Activated T-helper 1 cell treated with anti-CD3 and anti-CD28 coated beads, Interleukin-12 subunit alpha, Interleukin-12 subunit beta, Interleukin-2, Interleukin-4 antibody, amounts not matched to agents 30 ng/mL and 10 ng/mL and 1 ng/mL, durations not matched to agents 14 hours and 24 hours and 36 hours (primary cell): ENCODE measurements at regions not wholly inside any gene's neighbourhood (a gene's known extent, or its start where the extent isn't known, plus 50 kb on each side); places are given as distances from the start of the nearest gene placed in this dataset.

ENCODE experiments used
- DNase-seq: peaks from one replicate; pipeline ENCODE4 v3.0.0; 2021; ENCODE audit warnings: low spot score
- H3K27ac Mint-ChIP-seq: one replicate; pipeline ENCODE4 v1.8.0; 2021; ENCODE audit warnings: mild to moderate bottlenecking, mixed read lengths
- H3K27me3 Mint-ChIP-seq: one replicate; pipeline ENCODE4 v1.8.0; 2022; ENCODE audit warnings: mild to moderate bottlenecking, moderate library complexity, mixed read lengths; ENCODE audit not compliant: insufficient read depth
- H3K36me3 Mint-ChIP-seq: one replicate; pipeline ENCODE4 v1.8.0; 2021; ENCODE audit warnings: low read depth, mixed read lengths
- H3K4me1 Mint-ChIP-seq: one replicate; pipeline ENCODE4 v1.8.0; 2021; ENCODE audit warnings: low read depth, mixed read lengths
- H3K4me3 Mint-ChIP-seq: one replicate; pipeline ENCODE4 v1.8.0; 2021; ENCODE audit warnings: mild to moderate bottlenecking, moderate library complexity, mixed read lengths
- H3K9me3 Mint-ChIP-seq: one replicate; pipeline ENCODE4 v1.8.0; 2021; ENCODE audit warnings: mixed read lengths
- intact Hi-C: fragments of 100-400 bp; cut with micrococcal nuclease; formaldehyde crosslinking; loops from one replicate; pipeline ENCODE4 v1.15.1; 2024

DNA sequence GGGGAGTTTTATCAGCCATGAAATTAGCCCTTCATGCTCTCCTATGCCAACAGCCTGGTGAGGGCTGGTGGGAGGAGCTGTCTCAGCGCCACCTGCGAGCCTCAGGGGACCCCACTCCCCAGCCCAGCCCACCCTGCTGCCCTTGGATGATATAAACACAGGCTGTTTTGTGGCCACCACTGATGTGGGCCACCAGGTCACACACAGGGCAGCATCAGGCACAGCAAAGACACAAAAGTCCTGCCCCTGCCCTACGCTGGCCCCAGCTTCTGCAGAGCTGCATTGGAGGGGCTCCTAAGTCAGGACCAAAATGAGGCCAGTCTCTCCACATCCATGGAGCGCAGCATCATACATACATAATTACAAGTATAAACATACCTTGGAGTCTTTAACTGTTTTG, 110.6 kb upstream of the TEX51 start:
- no peak for DNase-seq
- intact Hi-C loops = no loop called here

DNA sequence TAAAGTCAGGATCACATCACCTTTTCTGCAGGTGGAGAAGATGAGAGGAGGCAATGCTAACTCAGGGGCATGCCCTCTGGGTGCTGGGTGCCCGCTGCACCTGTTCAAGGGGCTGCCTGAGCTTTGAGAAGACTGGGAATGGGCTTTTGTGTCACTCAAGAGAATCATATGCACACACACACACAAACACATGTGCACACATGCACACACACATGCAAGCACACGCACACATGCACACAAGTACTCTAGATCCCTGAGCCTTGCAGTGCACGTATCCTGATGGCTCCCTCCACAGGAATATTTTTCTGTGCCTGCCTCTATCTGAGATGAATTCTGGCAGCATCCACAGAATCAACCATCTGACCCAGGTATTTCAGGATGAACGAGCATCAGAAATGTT, 110.0 kb upstream of the TEX51 start:
- no peaks in the 10 kb centered on the region for H3K4me1 Mint-ChIP-seq

More for the DNA sequence above, 110.6 kb upstream of the TEX51 start:
- Mint-ChIP-seq H3K27ac (no peak overlapping the region), H3K4me1 (no peaks in the 10 kb centered on the region), H3K27me3 (no peaks in the 10 kb centered on the region), H3K36me3 (no peaks in the 10 kb centered on the region), H3K9me3 (no peaks in the 10 kb centered on the region), H3K4me3 (no peak overlapping the region)

DNA sequence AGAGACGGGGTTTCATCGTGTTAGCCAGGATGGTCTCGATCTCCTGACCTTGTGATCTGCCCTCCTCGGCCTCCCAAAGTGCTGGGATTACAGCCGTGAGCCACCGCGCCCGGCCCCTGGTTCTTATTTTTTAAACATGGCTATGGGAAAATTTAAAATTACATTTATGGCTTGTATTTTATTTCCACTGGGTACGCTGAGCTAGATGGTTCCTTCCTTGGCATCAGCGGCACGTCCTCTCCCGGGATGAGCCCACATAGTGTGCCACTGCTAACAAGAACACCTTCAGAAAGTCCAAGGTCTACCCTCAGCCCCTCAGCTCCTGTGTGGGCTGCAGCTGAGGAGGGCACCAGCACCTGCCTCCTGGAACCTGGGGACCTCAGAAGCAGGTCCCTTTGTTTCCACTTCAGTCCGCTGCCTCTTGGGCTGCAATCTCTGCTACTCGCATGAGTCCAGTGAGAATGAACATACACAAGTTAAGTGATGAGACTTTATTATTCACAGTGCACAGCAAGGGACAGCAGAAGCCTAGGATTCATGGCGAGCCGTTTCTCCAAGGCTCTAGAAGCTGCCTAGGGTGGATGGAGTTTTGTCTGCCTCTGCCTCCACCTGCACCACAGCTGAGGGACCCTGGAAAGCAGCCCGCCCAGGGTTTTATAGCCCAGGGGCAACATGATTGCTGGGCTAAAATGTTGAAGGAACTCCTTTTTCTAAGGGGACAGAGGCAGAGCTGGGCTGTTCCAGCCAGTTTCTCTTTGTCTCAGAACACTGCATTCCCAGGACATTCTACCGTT, 107.5 kb upstream of the TEX51 start:
- Mint-ChIP-seq H3K27me3 (no peaks in the 10 kb centered on the region), H3K27ac (no peak overlapping the region), H3K4me3 (no peak overlapping the region), H3K4me1 (no peaks in the 10 kb centered on the region), H3K9me3 (no peaks in the 10 kb centered on the region), H3K36me3 (no peaks in the 10 kb centered on the region)
- intact Hi-C loops = no loop called here
- DNase-seq = no peak

More for the DNA sequence above, 110.0 kb upstream of the TEX51 start:
- Mint-ChIP-seq H3K27ac (no peak overlapping the region), H3K27me3 (no peaks in the 10 kb centered on the region), H3K9me3 (no peaks in the 10 kb centered on the region), H3K36me3 (no peaks in the 10 kb centered on the region), H3K4me3 (no peak overlapping the region)
- intact Hi-C loops = no loop called here
- DNase-seq = no peak

DNA sequence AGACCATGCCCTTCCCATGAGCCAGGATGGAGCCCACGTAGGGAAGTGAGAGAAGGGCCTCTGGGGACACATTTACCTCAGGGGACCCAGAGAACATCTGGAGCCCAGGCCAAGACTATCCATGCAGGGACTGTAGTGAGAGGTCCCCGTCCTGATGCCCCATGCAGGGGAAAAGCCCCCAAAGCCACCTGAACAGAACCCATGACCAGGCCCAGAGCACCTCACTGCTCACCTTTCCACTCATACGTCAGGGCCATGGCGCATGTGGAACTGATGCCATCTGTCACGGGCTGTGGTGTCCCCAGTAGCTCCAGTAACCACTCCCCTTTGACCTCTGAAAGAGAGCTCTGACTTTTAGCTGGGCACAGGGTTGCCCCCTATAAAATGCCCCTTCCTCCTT, 106.5 kb upstream of the TEX51 start:
- H3K27me3 Mint-ChIP-seq = no peaks in the 10 kb centered on the region
- H3K36me3 Mint-ChIP-seq = no peaks in the 10 kb centered on the region
- no peaks in the 10 kb centered on the region for H3K4me1 Mint-ChIP-seq
- intact Hi-C loops = no loop called here
- H3K9me3 Mint-ChIP-seq = no peaks in the 10 kb centered on the region
- DNase-seq = no peak
- H3K27ac Mint-ChIP-seq = no peak overlapping the region
- H3K4me3 Mint-ChIP-seq = no peak overlapping the region

DNA sequence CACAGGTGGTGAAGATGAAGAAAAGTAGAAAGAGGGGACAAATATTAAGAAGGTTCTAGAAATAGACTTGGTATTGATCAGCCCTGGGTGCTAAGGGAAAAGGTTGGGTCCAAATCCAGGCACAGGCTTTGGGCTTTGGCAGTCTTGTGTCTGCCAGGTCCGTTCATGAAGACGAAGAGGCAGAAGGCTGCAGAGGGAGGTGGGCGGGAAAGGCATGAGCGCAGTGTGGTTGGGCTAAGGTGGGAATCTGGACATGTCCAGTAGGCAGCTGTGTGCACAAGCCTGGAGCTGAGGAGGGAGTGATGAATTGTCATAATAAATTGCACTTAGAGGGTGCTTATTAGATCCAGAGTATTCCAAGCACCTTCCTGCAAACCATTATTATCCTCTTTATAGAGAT, 105.7 kb upstream of the TEX51 start:
- Mint-ChIP-seq H3K27me3 (no peaks in the 10 kb centered on the region), H3K9me3 (no peaks in the 10 kb centered on the region), H3K27ac (no peak overlapping the region), H3K4me1 (no peaks in the 10 kb centered on the region), H3K36me3 (no peaks in the 10 kb centered on the region), H3K4me3 (no peak overlapping the region)
- DNase-seq = no peak
- intact Hi-C loops = no loop called here

DNA sequence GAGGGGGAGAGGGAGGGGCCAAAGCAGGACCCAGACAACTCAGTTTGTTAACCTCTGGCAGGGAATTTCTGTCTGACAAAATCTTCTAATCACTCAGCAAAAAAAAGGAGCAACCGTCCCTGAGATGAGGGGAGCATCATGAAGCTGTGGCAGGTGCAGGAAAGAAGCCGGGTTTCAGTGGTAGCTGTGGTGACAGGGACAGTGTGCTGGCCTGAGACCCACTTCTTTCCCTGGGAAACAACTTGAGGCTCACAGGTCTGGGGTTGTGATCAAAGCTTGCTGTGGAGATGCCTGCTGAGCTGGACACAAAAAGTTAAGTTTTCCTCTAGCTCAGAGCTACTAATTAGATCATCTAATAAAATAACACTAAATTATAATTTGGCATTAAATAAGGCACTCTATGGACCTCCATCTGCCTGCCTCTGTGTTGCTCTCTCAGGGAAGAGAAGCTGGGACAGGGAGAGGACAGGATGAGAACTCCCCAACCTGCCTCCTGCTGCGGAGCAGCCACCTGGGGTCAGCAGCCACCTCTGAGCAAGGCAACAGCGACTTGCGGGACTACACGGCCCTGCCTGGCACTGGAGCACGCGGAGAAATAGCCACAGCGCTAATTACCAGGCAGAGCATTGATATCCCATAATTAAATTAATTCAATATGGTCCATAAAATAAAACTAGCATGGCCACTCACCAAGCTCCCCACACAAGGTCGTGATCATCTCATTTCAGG, 104.6 kb upstream of the TEX51 start:
- no peak overlapping the region for H3K27ac Mint-ChIP-seq
- no peaks in the 10 kb centered on the region for H3K36me3 Mint-ChIP-seq
- intact Hi-C loops = no loop called here
- no peaks in the 10 kb centered on the region for H3K4me1 Mint-ChIP-seq
- H3K4me3 Mint-ChIP-seq = no peak overlapping the region
- no peak for DNase-seq
- H3K27me3 Mint-ChIP-seq = no peaks in the 10 kb centered on the region
- no peaks in the 10 kb centered on the region for H3K9me3 Mint-ChIP-seq

DNA sequence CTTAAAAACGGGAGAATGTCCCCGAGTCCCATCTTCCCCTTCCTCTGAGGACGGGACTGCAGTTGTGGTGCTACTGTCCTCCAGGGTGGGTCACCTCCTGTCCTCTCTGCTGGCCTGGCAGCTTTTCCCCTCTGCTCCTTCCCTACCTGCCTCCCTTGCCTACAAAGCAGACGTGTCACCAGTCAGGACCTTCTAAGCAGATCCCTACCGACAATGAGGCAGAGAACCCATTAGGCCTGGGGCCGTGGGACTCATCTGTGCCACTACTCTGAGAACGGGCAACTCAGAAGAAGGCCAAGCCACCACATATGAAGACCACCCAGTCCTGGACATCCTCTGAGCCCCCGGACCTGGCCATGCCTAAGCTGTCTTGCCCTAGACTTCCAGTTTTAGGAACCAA, 103.0 kb upstream of the TEX51 start:
- no peak for DNase-seq
- Mint-ChIP-seq H3K4me1 (no peaks in the 10 kb centered on the region), H3K27ac (no peak overlapping the region), H3K36me3 (no peaks in the 10 kb centered on the region), H3K4me3 (no peak overlapping the region), H3K27me3 (no peaks in the 10 kb centered on the region), H3K9me3 (no peaks in the 10 kb centered on the region)
- intact Hi-C loops = no loop called here

DNA sequence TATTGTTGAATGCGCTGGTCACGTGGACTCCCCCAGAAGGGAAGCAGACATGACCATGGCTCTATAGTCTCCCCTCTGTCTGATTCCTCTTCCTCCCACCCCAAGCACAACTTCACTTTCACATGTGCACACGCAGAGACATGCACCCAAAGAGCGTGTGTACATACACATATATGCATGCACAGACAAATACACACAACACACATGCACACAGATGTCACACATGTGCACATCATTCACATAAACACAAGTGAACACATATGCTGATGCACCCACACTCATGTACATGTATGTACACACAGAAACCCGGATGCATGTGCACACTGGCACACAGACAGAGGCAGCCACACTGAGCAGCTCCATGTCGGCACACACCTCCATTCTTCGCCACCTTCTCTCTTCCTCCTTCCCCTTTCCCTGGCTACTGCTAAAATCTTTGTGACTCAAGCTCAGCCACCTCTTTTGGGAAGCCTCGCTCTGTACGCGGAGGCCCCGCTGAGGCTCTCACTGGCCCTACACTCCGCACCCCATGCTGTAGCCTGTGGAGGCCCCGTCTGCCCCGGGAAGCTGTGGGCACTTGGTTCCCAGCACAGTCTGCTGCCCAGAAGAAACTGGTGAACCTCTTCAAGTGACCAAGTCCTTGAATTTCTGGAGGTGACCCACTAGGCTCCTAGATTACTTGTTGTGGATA, 101.6 kb upstream of the TEX51 start:
- Mint-ChIP-seq H3K4me1 (no peaks in the 10 kb centered on the region), H3K27me3 (no peaks in the 10 kb centered on the region), H3K9me3 (no peaks in the 10 kb centered on the region), H3K4me3 (no peak overlapping the region), H3K27ac (no peak overlapping the region), H3K36me3 (no peaks in the 10 kb centered on the region)
- no peak for DNase-seq
- intact Hi-C loops = no loop called here

DNA sequence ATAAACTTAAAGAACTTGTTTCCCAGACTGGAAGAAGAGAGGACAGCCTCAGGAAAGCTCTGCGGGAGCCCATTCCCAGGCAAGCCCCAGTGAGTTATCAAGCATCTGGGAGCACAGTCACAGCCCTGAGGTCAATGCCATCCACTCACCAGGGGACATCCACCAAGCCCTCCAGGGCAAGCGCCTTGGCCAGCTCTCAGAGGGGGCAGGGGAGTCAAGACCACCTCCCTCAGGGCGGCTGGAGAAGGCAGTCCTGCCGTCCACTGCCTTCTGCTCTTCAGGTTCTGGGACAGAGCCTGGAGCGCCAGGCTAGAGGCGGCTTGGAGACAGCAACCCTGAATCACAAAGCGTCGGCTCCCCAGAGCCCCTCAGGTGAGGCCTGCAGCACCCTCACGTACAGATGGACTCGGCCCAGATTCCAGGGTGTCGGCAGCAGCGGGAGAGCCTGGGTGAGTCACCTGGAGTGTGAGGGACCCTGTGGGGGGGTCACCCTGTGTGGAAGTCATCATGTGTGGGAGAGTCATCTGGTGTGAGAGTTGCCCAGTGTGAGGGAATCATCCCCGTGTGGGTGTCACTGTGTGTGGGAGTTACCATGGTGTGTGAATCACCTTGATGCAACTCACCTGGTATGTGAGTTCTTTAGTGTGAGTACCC, 100.9 kb upstream of the TEX51 start:
- H3K4me1 Mint-ChIP-seq = no peaks in the 10 kb centered on the region
- intact Hi-C loops = no loop called here
- no peaks in the 10 kb centered on the region for H3K36me3 Mint-ChIP-seq
- H3K4me3 Mint-ChIP-seq = no peak overlapping the region
- H3K27ac Mint-ChIP-seq = no peak overlapping the region
- H3K9me3 Mint-ChIP-seq = no peaks in the 10 kb centered on the region
- DNase-seq = no peak
- H3K27me3 Mint-ChIP-seq = no peaks in the 10 kb centered on the region

DNA sequence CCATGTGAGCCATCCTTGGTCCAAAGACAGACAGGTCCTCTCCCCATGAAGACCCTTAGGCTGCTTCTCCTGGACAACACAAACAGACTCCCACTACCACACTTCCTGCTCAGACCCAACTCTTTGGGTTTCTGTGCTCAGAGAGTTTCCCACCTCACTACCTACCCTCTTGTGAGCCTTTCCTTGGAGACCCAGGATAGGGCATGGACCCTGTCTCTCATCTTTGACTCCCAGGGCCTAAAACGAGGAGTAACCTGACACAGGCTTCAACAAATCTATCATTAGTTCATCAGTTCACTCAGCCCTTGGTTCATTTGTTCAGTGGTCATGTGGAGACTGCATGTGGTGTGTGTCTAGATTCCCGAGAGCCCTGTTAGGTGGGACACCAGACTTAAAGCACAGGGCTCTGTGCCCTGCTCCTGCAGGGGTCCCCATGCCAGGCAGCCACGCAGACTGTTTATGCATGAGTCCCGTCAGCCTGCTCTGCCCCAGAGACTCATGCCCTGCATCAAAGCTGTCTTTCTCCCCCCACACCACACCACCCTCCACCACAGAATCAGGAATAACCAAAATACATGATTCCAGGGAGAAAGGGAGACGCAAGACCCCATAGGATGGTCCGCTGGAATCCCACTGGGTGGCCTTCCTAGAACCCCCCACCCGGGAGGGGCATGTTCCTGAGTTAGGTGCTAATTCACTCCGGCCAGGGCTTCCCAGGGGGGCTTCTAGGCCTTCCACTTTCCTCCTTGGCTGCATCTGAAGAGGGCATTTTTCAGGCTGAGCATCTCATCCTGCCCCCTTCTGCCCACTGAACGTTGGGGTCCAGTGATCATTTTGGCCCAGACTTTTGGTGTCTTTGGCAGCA, 100.2 kb upstream of the TEX51 start:
- DNase-seq = no peak
- no peaks in the 10 kb centered on the region for H3K4me1 Mint-ChIP-seq
- no peaks in the 10 kb centered on the region for H3K27me3 Mint-ChIP-seq
- no peak overlapping the region for H3K27ac Mint-ChIP-seq
- H3K4me3 Mint-ChIP-seq = no peak overlapping the region
- H3K9me3 Mint-ChIP-seq = no peaks in the 10 kb centered on the region
- intact Hi-C loops = no loop called here
- no peaks in the 10 kb centered on the region for H3K36me3 Mint-ChIP-seq

DNA sequence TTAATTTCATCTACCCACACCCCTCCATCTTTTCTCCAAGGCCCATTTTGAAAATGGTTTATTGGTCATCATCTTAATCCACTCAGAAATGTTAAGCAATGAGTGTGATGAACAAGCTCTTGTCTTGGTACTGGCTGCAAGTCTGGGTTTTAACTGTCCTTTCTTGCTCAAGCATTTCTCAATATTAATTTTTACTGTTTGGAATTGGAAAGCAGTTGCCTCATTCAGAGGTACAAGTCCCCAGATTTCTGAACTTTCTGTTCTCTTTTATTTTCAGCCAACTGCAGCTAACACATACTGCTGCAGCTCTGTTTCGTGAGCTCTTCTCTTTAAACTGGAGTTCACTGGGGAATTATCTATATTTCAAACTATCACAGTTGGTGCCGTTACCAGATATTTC, 99.4 kb upstream of the TEX51 start:
- H3K36me3 Mint-ChIP-seq = no peaks in the 10 kb centered on the region
- no peak for DNase-seq
- intact Hi-C loops = no loop called here
- H3K27me3 Mint-ChIP-seq = no peaks in the 10 kb centered on the region
- H3K4me1 Mint-ChIP-seq = no peaks in the 10 kb centered on the region
- no peak overlapping the region for H3K4me3 Mint-ChIP-seq
- H3K27ac Mint-ChIP-seq = no peak overlapping the region
- H3K9me3 Mint-ChIP-seq = no peaks in the 10 kb centered on the region

DNA sequence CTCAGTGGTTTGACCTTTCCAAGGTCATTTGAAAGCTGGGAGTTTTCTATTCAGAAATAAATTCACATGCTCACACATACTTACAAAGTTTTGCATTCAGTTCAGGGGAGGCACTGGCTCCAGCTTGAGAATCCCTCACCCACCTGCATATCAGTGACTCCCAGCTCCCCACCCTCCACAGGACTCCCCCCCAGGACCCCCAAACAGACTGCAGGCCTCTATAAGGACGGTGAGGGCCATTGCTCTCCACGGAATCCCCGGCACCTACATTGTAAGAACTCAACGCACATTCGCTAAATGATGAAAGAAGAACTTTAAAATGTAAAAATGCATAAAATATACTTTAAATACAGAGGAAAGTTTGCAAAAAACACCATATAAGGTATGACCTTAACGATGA, 97.2 kb upstream of the TEX51 start:
- DNase-seq = no peak
- no peaks in the 10 kb centered on the region for H3K9me3 Mint-ChIP-seq
- no peaks in the 10 kb centered on the region for H3K36me3 Mint-ChIP-seq
- H3K4me1 Mint-ChIP-seq = no peaks in the 10 kb centered on the region
- H3K4me3 Mint-ChIP-seq = no peak overlapping the region
- no peak overlapping the region for H3K27ac Mint-ChIP-seq
- no peaks in the 10 kb centered on the region for H3K27me3 Mint-ChIP-seq
- intact Hi-C loops = no loop called here
